HG03066 (cell line): ENCODE measurements at regions not wholly inside any gene's neighbourhood (a gene's known extent, or its start where the extent isn't known, plus 50 kb on each side); places are given as distances from the start of the nearest gene placed in this dataset.
"Not testable (repeated sequence)": the region's sequence is repeated elsewhere in the genome, so short reads cannot be mapped to it uniquely, and the experiment has no call there.

Experiments used
- ATAC-seq: cut with Tn5 transposase; IDR thresholded peaks from one replicate; pipeline ENCODE4 v1.9.1; 2021; ENCODE audit warnings: low read depth; ENCODE audit not compliant: unreplicated experiment

- no peak for ATAC-seq
Measured at GRCh38 chr12:58408516-58408915, 467.1 kb downstream of the ATP23 start.

GRCh38 chr12:58412461-58413060 is 471.2 kb downstream of the ATP23 start:
- ATAC-seq, result no peak

- ATAC-seq, result no peak
Measured at GRCh38 chr12:58413794-58414193, 472.4 kb downstream of the ATP23 start.

DNA sequence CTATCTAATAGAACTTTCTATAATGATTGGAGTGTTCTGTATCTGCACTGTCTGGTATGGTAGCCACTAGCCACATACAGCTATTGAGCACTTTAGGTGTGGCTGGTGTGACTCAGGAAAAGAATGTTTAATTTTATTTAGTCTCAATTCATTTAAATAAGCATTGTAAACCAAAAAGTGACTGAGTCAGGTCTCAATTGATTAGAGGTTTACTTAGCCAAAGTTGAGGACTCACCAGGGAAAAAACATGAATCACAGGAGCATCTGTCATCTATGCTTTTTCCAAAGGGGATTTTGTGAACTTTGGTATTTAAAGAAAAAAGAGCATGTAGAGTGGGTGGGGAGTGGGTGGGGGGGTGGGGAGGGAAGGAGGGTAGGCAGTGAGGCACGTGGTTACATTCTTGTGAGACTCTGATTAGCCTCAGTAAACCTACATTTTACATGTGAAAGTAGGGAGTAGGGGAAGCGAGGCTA is 473.1 kb downstream of the ATP23 start:
- no peak for ATAC-seq

GRCh38 chr12:58415716-58416115 is 474.3 kb downstream of the ATP23 start:
- ATAC-seq, result no peak

GRCh38 chr12:58416236-58416635 is 474.9 kb downstream of the ATP23 start:
- no peak for ATAC-seq

GRCh38 chr12:58419196-58419760 is 477.9 kb downstream of the ATP23 start:
- ATAC-seq, result no peak

DNA sequence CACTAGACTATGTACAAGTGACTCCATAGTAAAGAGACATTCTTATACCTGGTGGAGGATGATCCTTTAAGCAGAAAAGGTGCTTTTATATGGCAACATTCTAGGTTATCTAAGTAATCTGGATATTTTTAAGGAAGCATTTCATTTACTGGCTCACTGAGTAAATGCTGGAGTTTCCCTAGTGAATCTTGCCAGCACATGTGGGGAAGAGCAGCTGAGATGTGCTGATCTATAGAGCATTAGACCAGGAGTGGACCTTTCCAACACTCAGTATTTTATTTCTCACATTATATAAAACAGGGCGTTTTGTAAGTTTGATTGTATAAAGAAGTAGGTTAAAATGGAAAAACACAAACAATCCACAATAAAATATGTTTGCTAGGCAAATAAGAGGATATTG is 478.5 kb downstream of the ATP23 start:
- ATAC-seq, result no peak

DNA sequence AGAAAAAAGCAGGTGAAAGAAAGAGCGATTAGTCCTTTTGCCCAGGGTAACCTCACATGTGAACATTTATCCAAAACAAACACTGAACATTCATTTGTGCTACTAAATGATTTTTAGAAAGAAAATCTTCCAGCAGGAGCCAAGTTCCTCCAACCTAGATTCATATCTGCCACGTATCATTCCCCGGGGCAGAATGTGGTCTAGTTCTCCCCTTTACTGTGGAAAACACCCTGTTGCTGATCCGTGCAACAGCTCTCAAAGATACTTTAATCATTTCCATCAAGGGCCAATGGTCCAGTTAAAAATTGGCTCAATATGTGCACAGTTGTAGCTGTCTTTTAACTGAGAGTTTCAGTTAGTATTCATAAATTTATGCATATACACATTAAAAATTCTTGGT is 479.1 kb downstream of the ATP23 start:
- ATAC-seq, result no peak

DNA sequence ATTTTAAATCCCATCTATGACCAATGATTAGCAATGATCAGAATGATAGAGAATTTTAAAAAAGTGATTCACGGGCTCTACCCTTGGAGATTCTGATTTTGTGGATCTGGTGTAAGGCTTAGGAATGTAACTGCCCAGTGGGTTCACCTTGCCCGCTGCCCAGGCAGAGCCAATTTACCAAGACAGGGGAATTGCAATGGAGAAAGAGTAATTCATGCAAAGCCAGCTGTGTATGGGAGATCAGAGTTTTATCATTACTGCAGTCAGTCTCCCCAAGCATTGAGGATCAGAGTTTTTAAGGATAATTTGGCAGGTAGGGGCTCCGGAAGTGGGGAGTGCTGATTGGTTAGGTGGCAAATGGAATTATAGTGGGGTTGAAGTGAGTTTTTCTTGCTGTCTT is 480.6 kb downstream of the ATP23 start:
- no peak for ATAC-seq

- ATAC-seq, result peak; percentile 29
Measured at GRCh38 chr12:58424735-58425392, 483.5 kb downstream of the ATP23 start.

DNA sequence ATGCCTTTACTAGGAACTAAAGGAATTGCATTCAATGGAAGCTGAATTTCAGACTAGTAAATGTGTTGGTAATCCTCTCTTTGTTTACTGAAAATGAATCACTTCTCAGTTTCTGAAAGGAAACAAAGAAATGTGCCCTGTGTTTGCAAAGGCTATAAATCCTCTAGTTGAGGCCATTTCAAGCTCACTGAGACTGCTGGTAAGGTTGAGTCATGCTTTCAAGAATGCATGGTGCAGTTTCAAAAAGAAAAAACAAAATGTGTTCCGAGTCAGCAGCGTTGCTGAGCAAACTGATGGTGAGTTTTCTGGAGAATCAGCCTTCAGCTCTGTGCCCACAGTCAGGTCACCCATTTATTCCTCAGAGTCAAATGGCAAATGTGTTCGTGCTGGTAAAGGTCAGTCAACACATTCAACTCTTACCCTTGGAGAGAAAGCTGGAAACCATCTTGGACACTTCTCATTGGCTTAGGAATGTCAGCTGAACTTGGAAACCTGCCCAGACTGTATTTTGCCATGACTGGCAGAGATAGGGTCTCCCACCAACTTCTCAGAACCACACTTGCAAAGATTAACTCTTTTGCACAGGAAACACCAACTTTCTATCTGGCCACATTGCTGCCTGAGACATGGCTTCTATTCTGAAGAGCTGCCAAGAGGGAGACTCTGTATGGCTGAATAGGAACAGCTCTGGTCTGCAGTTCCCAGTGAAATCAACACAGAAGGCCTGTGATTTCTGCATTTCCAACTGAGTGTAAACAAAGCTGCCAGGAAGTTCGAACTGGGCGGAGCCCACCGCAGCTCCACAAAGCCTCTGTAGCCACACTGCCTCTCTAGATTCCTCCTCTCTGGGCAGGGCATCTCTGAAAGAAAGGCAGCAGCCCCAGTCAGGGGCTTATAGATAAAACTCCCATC is 484.4 kb downstream of the ATP23 start:
- ATAC-seq, result peak; percentile 89

- not testable (repeated sequence) for ATAC-seq
Measured at GRCh38 chr12:58426437-58426836, 485.1 kb downstream of the ATP23 start.

- ATAC-seq, result no peak
Measured at GRCh38 chr12:58433959-58434358, 486.3 kb downstream of the LRIG3 start.

GRCh38 chr12:58434726-58435125 is 485.6 kb downstream of the LRIG3 start:
- ATAC-seq, result no peak

GRCh38 chr12:58435647-58436046 is 484.7 kb downstream of the LRIG3 start:
- no peak for ATAC-seq

GRCh38 chr12:58441483-58441882 is 478.8 kb downstream of the LRIG3 start:
- ATAC-seq, result no peak

GRCh38 chr12:58443273-58443980 is 476.9 kb downstream of the LRIG3 start:
- ATAC-seq, result peak; percentile 72

DNA sequence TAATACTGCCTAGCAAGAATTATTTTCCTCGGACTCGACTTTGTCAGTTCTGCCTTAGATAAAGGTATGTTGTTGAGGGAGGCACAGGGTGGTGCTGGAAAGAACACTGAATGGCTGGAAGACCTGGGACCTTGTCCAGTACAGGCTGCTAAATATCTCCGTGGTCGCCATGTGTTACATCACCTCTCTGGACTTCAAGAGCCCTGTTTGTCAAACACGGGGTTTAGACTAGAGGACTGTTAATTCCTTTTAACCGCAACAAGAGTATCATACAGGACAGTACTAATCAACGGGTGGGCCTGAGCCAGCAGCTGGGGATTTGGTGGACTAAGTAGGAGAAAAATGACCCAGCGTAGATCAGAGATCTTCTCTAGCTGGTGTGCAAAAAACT is 476.3 kb downstream of the LRIG3 start:
- ATAC-seq, result no peak

DNA sequence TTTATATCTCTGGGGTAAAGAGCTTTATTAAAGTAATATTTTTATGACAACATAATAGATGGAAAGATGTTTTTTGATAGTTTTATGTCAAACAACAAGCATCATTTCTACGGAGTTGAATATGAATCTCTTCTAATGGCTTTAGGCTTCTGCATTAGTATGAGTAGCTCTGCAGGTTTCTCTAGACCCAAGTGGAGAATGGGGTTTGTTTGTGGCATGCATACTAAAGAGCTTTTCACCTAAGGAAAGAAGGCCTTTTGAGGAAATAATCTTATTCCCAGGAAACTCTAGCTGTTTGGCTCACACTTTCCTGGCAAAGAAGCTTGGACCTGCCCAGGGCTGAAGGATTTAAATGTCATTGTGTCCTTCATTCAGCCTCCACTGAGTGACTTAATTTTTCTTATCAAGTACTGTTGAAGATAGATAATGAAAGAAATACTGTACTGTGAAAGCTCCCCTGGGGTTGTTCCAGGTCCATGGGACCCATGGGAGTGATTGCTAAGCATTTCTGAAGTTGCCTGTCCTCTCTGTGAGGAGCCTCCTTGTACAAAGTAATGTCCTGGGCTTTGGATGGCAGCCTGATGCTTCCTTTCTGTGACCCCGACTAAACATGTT is 469.3 kb downstream of the LRIG3 start:
- no peak for ATAC-seq
